ENCODE measurements at regions not wholly inside any gene's neighbourhood (a gene's known extent, or its start where the extent isn't known, plus 50 kb on each side); places are given as distances from the start of the nearest gene placed in this dataset.

DNA sequence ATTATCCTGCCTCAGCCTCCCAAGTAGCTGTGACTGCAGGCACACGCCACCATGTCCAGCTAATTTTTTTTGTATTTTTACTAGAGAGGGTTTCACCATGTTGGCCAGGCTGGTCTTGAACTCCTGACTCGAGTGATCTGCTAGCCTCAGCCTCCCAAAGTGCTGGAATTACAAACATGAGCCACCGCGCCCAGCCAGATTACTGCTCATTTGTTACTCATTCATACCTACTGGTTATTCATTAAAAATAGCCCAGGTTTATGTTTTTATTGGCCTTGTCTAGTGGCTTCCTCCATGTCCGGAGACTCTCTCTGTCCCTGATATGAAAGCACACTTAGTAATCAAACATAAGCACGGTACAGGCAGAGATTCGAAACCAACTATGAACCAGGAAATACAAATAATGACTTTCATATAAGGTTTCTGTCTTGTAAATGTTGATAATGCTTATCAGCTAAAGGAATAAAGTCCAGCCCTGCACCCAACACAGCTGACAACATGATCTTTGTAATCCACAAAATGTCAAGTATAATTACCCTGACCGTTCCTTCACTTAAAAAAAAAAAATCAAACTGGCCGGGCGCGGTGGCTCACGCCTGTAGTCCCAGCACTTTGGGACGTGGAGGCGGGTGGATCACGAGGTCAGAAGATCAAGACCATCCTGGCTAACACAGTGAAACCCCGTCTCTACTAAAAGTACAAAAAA, 50.4 kb upstream of the CXADR start:
- Histone ChIP-seq H3K4me3 (ENCODE audit: low read length) (no peak overlapping the region), H3K36me3 (ENCODE audit: insufficient read depth, low read depth, low read length) (no peaks in the 10 kb centered on the region), H3K9ac (ENCODE audit: low read depth, low read length) (no peak overlapping the region), H3K9me3 (ENCODE audit: insufficient read depth, low read depth, low read length) (no peaks in the 10 kb centered on the region), H3K27ac (ENCODE audit: low read length) (no peak overlapping the region), H3K27me3 (ENCODE audit: insufficient read depth, low read length) (no peaks in the 10 kb centered on the region), H3K4me1 (ENCODE audit: insufficient read depth, low read length) (0 out of 2 replicates have a peak, but pooled peaks cover 2% of the 10 kb centered on the region)
